Ovary (tissue), 7 donors: ENCODE measurements at regions not wholly inside any gene's neighbourhood (a gene's known extent, or its start where the extent isn't known, plus 50 kb on each side); places are given as distances from the start of the nearest gene placed in this dataset.

ENCODE experiments used
- DNase-seq, 5 donors: peaks; one replicate each; pipeline ENCODE4 v3.0.0-alpha.2; 2019 to 2020
- H3K27ac ChIP-seq, 2 donors: fragments of 200-600 bp; one replicate each; pipeline versions ENCODE4 v1.5.1 to v1.8.0; 2019 to 2022
- H3K27me3 ChIP-seq: fragments of 200-600 bp; one replicate; pipeline ENCODE4 v1.8.0; 2022
- H3K36me3 ChIP-seq: fragments of 200-600 bp; sonication (generic); one replicate; pipeline ENCODE4 v1.5.1; 2019
- H3K4me1 ChIP-seq: one replicate; pipeline ENCODE4 v1.8.1; 2013; ENCODE audit warnings: mild to moderate bottlenecking, moderate library complexity; ENCODE audit not compliant: insufficient read depth
- H3K4me3 ChIP-seq: fragments of 200-600 bp; sonication (generic); one replicate; pipeline ENCODE4 v1.5.1; 2017
- H3K9me3 ChIP-seq, 2 donors: fragments of 200-600 bp in 1 of 2; sonication (generic) in 1 of 2; one replicate each; pipeline versions ENCODE4 v1.5.1 to v1.8.1; 2013 to 2019; ENCODE audit warnings: mild to moderate bottlenecking in 1 of 2, moderate library complexity in 1 of 2
- EP300 ChIP-seq: sonication (generic); formaldehyde crosslinking; IDR thresholded peaks from one replicate; pipeline ENCODE4 v1.6.1; 2017; ENCODE audit warnings: antibody characterized with exemption
- POLR2A ChIP-seq: fragments of 450-650 bp; IDR thresholded peaks from one replicate; pipeline ENCODE4 v1.6.1; 2017; ENCODE audit warnings: antibody characterized with exemption, mild to moderate bottlenecking, moderate library complexity
- WGBS, 3 donors: extraction: QIAGEN DNeasy Blood & Tissue Kit in 1 of 3; methylation state at CpG; one replicate each; pipeline versions ENCODE4 v1.1.5 to v1.1.7; 2013 to 2017; 5-methylcytosine and 5-hydroxymethylcytosine counted together
- intact Hi-C, 4 donors: fragments of 100-400 bp; cut with DNase I; formaldehyde crosslinking; loops; one replicate each; pipeline versions ENCODE4 v1.11.0 to v1.15.1; 2022 to 2023
- TF ChIP-seq, protein P1 (sequence below), 3 donors: fragments of 450-650 bp in 2 of 3; fragments of 200-600 bp in 1 of 3; IDR thresholded peaks; one replicate each; pipeline versions ENCODE4 v1.5.1 to v1.8.0; 2016 to 2022; ENCODE audit warnings: antibody characterized with exemption in 3 of 3, mild to moderate bottlenecking in 1 of 3
- donor health status: DM: no; HTN: no; CAD: no; lungs with moderate emphysema.
- donor health status: DM: no; HTN: no; CAD: no.
- donor health status: Bipolar disorder and iron deficiency.
- donor health status: DM: no; HTN: no; CAD: no.
- donor health status: DM: yes; HTN: yes; CAD: no.

DNA sequence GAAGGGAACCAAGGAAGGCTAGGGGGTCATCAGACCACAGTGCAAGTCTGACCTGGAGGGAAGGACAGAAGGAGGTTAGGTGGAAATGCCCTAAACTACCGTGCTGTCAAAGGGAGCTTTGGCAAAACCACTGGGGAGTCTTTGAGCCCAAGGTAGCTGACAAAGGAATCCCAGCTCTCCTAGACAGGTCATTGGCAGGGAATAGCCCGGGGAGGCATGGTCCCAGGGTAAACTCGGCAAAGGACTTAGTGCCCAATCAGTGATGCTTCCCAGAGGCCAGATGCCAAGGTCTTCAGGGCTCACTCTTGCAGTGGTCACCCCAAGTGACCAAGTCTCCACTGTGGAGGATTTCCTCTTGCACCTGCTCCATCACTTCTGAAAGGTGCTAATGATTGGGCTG lies 102.3 kb upstream of the CDYL start:
- H3K4me3 ChIP-seq: no peak overlapping the region
- intact Hi-C loops: no loop called here
- 64 to 84% (median 72%) methylated on average over 3 of the region's 3 CpGs for WGBS, 3 donors
- no peaks in the 10 kb centered on the region for H3K9me3 ChIP-seq
- H3K4me1 ChIP-seq: no peaks in the 10 kb centered on the region
- H3K36me3 ChIP-seq: no peaks in the 10 kb centered on the region
- no peak overlapping the region for H3K27ac ChIP-seq
- no peak for DNase-seq
- no peaks in the 10 kb centered on the region for H3K27me3 ChIP-seq
- TF ChIP-seq EP300: no peak
- TF ChIP-seq, protein P1, sequence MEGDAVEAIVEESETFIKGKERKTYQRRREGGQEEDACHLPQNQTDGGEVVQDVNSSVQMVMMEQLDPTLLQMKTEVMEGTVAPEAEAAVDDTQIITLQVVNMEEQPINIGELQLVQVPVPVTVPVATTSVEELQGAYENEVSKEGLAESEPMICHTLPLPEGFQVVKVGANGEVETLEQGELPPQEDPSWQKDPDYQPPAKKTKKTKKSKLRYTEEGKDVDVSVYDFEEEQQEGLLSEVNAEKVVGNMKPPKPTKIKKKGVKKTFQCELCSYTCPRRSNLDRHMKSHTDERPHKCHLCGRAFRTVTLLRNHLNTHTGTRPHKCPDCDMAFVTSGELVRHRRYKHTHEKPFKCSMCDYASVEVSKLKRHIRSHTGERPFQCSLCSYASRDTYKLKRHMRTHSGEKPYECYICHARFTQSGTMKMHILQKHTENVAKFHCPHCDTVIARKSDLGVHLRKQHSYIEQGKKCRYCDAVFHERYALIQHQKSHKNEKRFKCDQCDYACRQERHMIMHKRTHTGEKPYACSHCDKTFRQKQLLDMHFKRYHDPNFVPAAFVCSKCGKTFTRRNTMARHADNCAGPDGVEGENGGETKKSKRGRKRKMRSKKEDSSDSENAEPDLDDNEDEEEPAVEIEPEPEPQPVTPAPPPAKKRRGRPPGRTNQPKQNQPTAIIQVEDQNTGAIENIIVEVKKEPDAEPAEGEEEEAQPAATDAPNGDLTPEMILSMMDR (IDR thresholded peaks at IDR 0.05): no peak
- no peak for TF ChIP-seq POLR2A

DNA sequence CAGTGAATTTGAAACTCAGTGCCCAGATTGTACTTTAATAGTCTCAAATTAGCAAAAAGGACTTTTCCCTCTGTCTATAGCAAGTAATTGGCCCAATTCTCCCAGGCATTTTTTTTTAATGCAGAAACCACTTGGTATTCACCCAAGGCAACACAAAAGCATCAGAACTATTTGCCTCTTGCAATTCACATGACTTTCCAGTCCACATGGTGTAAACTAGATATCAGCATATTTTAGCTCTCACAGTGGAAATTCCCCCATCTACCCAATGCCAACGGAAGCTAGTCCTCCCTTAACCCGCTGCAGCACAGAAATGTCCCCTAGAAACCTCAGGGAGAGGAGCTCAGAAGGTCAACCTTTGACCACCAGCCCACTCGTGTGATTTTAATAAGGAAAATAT lies 103.4 kb upstream of the CDYL start:
- Histone ChIP-seq H3K27me3 (no peaks in the 10 kb centered on the region), H3K27ac (no peak overlapping the region), H3K9me3 (no peaks in the 10 kb centered on the region), H3K36me3 (no peaks in the 10 kb centered on the region), H3K4me1 (no peaks in the 10 kb centered on the region), H3K4me3 (no peak overlapping the region)
- TF ChIP-seq, protein P1 (IDR thresholded peaks at IDR 0.05): no peak
- TF ChIP-seq EP300 (no peak), POLR2A (no peak)
- WGBS, 3 donors: 10 to 40% (median 21%) methylated on average over 3 of the region's 3 CpGs
- intact Hi-C loops: no loop called here
- no peak for DNase-seq

DNA sequence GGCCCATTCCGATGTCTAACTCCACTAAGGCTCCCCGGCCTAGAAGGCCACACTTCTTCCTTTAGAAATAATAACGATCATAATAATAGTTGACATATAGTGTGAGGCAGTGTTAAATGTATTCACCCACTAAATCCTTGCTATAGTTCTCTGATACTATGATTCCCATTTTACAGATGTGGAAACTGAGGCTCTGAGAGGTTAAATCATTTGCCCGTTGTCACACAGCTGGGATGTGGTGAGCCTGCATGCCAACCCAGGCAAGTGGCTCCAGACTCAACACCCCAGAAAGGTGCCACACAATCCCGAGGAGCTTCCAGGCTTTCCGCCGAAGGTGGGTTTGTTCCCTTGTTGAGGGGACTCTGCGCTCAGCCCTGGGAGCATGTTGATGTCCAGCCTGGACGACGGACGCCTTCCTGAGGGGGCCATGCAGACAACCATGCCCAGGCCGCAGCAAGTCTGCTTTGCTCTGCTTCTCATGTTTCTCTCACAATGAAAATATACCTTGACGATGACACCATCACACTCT lies 104.6 kb upstream of the CDYL start:
- no peaks in the 10 kb centered on the region for H3K27me3 ChIP-seq
- intact Hi-C loops: no loop called here
- 79 to 86% (median 81%) methylated on average over 12 of the region's 13 CpGs for WGBS, 3 donors
- DNase-seq: no peak
- H3K4me1 ChIP-seq: no peaks in the 10 kb centered on the region
- H3K9me3 ChIP-seq: no peaks in the 10 kb centered on the region
- H3K27ac ChIP-seq: no peak overlapping the region
- TF ChIP-seq POLR2A (no peak), EP300 (no peak)
- TF ChIP-seq, protein P1 (IDR thresholded peaks at IDR 0.05): no peak
- no peak overlapping the region for H3K4me3 ChIP-seq
- H3K36me3 ChIP-seq: no peaks in the 10 kb centered on the region

DNA sequence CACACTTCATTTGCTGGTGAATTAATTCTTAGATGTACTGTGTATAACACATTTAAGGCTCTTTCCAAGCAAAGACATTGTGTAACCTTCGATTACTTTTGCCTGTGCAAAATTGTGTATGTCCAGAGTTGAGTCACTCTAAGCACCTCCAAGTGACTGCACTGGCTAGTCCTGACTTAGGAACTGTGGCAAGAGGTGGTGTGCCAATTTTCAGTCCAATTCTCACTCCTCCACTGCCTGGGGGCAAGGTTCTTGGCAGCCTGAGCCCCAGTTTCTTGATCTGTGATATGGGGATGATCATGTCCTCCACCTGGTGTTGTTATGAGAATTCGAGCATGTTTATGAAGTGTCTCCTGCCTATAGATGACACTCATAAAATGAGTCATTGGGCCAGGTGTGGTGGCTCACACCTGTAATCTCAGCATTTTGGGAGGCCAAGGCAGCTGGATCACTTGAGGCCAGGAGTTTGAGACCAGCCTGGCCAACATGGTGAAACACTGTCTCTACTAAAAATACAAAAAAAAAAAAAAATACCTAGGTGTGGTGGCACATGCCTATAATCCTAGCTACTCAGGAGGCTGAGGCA lies 105.3 kb upstream of the CDYL start:
- H3K9me3 ChIP-seq: no peaks in the 10 kb centered on the region
- no peaks in the 10 kb centered on the region for H3K36me3 ChIP-seq
- H3K27ac ChIP-seq: no peak overlapping the region
- 69 to 87% (median 77%) methylated on average over 2 of the region's 2 CpGs for WGBS, 3 donors
- intact Hi-C loops: no loop called here
- no peaks in the 10 kb centered on the region for H3K27me3 ChIP-seq
- no peaks in the 10 kb centered on the region for H3K4me1 ChIP-seq
- DNase-seq: no peak
- TF ChIP-seq, protein P1 (IDR thresholded peaks at IDR 0.05): no peak
- no peak for TF ChIP-seq EP300
- TF ChIP-seq POLR2A: no peak
- no peak overlapping the region for H3K4me3 ChIP-seq
